Small intestine (tissue), 7 donors: ENCODE measurements at regions not wholly inside any gene's neighbourhood (a gene's known extent, or its start where the extent isn't known, plus 50 kb on each side); places are given as distances from the start of the nearest gene placed in this dataset.

Experiments
- DNase-seq, 2 donors: peaks; one replicate each; pipeline versions ENCODE4 v3.0.0 to v3.0.0-alpha.2; 2013
- FAIRE-seq: peaks from 2 replicates; lab custom pipeline; 2012; peaks lifted over from hg19 to GRCh38; lab: Jason Lieb, UNC
- H3K27ac ChIP-seq, 3 donors: one replicate each; pipeline ENCODE4 v1.5.1; 2013; ENCODE audit warnings: low read length in 2 of 3, mild to moderate bottlenecking in 2 of 3, control low read depth in 1 of 3, inconsistent platforms in 1 of 3, low read depth in 1 of 3, moderate library complexity in 1 of 3
- H3K27me3 ChIP-seq, 3 donors: one replicate each; pipeline ENCODE4 v1.6.1; 2013; ENCODE audit warnings: low read length in 3 of 3, inconsistent platforms in 1 of 3; ENCODE audit not compliant: control insufficient read depth in 3 of 3, insufficient read depth in 3 of 3
- H3K36me3 ChIP-seq, 3 donors: one replicate each; pipeline ENCODE4 v1.6.1; 2013; ENCODE audit warnings: low read length in 3 of 3, inconsistent platforms in 1 of 3, low read depth in 1 of 3, mild to moderate bottlenecking in 1 of 3, moderate library complexity in 1 of 3; ENCODE audit not compliant: control insufficient read depth in 3 of 3, insufficient read depth in 2 of 3
- H3K4me1 ChIP-seq, 3 donors: one replicate each; pipeline ENCODE4 v1.6.1; 2013; ENCODE audit warnings: low read length in 2 of 3, inconsistent platforms in 1 of 3, low read depth in 1 of 3, mild to moderate bottlenecking in 1 of 3, moderate library complexity in 1 of 3; ENCODE audit not compliant: control insufficient read depth in 3 of 3, insufficient read depth in 2 of 3
- H3K4me3 ChIP-seq, 3 donors: one replicate each; pipeline ENCODE4 v1.5.1; 2013; ENCODE audit warnings: low read length in 3 of 3, control low read depth in 1 of 3, inconsistent platforms in 1 of 3, low read depth in 1 of 3, mild to moderate bottlenecking in 1 of 3, moderate library complexity in 1 of 3
- H3K9me3 ChIP-seq, 2 donors: one replicate each; pipeline ENCODE4 v1.6.1; 2013; ENCODE audit warnings: low read depth in 1 of 2, low read length in 1 of 2; ENCODE audit not compliant: control insufficient read depth in 2 of 2, insufficient read depth in 1 of 2
- WGBS, 3 donors: extraction: QIAGEN DNeasy Blood & Tissue Kit; methylation state at CpG; one replicate each; pipeline ENCODE4 v1.1.7; 2013; 5-methylcytosine and 5-hydroxymethylcytosine counted together
- donor health status: healthy with polysubstance abuse.
- donor health status: control.
- donor health status: control.
- donor health status: Bipolar disorder and iron deficiency.
- donor health status: healthy.

DNA sequence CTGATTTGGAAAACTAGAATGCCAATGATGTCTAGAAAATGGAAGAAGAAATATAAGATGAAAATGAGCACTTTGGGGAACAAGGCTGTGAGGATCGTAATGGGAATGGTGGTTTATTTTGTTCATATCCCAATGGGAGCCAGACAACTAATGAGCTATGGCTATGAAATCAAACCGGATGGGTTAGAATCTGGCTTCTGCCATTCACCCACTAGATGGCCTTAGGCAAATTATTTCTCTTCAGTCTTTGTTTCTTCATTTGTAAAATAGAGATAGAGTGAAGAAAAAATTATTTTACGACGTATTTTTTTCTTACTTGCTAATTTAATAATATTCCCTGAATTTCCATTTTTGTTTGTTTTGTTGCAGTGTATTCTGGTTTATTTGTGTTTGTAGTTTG is 572.1 kb upstream of the IGFBP3 start:
- Histone ChIP-seq H3K36me3 (no peaks in the 10 kb centered on the region), H3K27me3 (no peaks in the 10 kb centered on the region), H3K4me3 (no peak overlapping the region), H3K4me1 (no peaks in the 10 kb centered on the region), H3K9me3 (no peaks in the 10 kb centered on the region), H3K27ac (no peak overlapping the region)
- 84 to 95% (median 88%) methylated on average over 4 of the region's 4 CpGs for WGBS, 3 donors
- DNase-seq (no peak), FAIRE-seq (no peak)

- DNase-seq (no peak), FAIRE-seq (no peak)
- H3K4me1 ChIP-seq: no peaks in the 10 kb centered on the region
- H3K36me3 ChIP-seq: no peaks in the 10 kb centered on the region
- no peaks in the 10 kb centered on the region for H3K9me3 ChIP-seq
- no peaks in the 10 kb centered on the region for H3K27me3 ChIP-seq
- WGBS, 3 donors: 46 to 78% (median 55%) methylated on average over 1 of the region's 1 CpG
- no peak overlapping the region for H3K4me3 ChIP-seq
- H3K27ac ChIP-seq: no peak overlapping the region
Measured at GRCh38 chr7:46492466-46492865, 571.4 kb upstream of the IGFBP3 start.

DNA sequence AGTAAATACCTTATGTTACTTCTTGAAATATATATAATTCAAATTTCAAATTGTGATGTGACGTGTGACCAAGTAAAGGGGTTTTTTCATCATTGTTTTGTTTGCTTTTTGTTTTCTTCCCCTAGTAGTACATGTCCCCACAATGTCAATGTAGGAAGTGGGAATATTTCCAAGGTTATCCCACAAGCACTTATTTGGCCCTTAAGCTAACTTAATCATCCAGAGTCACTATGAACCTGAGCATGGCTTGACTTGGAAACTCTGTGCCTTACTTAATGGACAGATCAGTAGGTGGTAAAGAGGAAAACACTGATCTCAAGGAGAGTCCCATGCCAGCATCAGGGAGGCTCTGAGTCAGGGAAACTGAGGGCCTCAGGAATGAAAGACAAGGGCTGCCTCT is 569.3 kb upstream of the IGFBP3 start:
- Histone ChIP-seq H3K36me3 (no peaks in the 10 kb centered on the region), H3K27me3 (no peaks in the 10 kb centered on the region), H3K27ac (no peak overlapping the region), H3K9me3 (no peaks in the 10 kb centered on the region), H3K4me3 (no peak overlapping the region), H3K4me1 (no peaks in the 10 kb centered on the region)
- DNase-seq: no peak
- peak; percentile 51 for FAIRE-seq
- WGBS, 3 donors: 94 to 96% (median 95%) methylated on average over 1 of the region's 1 CpG

GRCh38 chr7:46489106-46489505 is 568.0 kb upstream of the IGFBP3 start:
- no peaks in the 10 kb centered on the region for H3K4me1 ChIP-seq
- no peaks in the 10 kb centered on the region for H3K9me3 ChIP-seq
- no peak overlapping the region for H3K4me3 ChIP-seq
- no peaks in the 10 kb centered on the region for H3K36me3 ChIP-seq
- FAIRE-seq (peak; percentile 64), DNase-seq (no peak)
- no peak overlapping the region for H3K27ac ChIP-seq
- H3K27me3 ChIP-seq: no peaks in the 10 kb centered on the region

GRCh38 chr7:46488607-46489006 is 567.5 kb upstream of the IGFBP3 start:
- 35 to 51% (median 35%) methylated on average over 2 of the region's 2 CpGs for WGBS, 3 donors
- Histone ChIP-seq H3K9me3 (no peaks in the 10 kb centered on the region), H3K4me3 (no peak overlapping the region), H3K36me3 (no peaks in the 10 kb centered on the region), H3K4me1 (no peaks in the 10 kb centered on the region), H3K27me3 (no peaks in the 10 kb centered on the region), H3K27ac (no peak overlapping the region)
- FAIRE-seq: no peak
- no peak for DNase-seq

DNA sequence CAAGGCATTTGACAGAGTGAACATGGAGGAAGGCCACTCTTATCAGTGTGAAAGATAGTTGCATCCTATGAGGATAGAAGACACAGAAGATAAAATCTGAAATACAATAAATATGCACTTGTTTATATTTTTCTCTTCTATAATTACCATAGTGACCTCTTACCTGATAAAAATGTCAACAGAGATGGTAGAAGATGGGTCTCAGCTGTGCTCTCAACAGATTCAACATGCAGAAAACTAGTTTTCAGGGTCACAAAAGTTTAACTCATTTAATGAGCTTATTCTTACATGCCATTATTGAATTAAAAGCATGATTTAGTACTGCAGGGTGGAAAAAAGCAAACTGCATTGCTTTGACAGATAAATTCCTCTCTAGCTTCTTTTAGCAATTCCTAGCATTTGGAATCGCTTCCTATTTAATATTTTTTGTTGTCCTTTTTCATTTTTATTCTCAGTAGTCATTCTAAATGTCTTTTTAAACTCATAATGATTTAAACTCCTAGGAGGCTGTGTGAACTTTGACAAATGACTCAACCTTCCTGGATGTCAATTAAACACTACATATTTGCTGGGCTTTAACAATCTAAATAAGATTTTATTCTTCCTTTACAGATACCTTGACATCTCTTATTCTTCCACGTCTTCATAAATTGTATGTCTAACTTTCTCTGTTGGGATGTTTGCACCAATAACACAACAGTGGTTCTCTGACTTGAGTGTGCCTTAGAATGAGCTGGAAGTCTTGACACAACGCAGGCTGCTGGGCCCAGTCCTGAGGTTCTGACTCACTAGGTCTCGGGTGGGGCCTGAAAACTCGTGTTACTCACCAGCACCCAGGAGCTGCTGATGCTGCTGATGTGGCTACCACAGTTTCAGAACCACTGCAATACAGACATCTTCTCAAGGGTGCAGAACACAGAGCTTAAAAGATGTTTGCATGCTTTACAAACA is 565.5 kb upstream of the IGFBP3 start:
- H3K27ac ChIP-seq: no peak overlapping the region
- no peaks in the 10 kb centered on the region for H3K9me3 ChIP-seq
- H3K4me1 ChIP-seq: no peaks in the 10 kb centered on the region
- FAIRE-seq (no peak), DNase-seq (peak in 1 of 2 donors; percentile 42)
- no peaks in the 10 kb centered on the region for H3K36me3 ChIP-seq
- WGBS, 3 donors: 46 to 57% (median 54%) methylated on average over 5 of the region's 5 CpGs
- no peak overlapping the region for H3K4me3 ChIP-seq
- H3K27me3 ChIP-seq: no peaks in the 10 kb centered on the region

GRCh38 chr7:46485481-46486065 is 564.5 kb upstream of the IGFBP3 start:
- Histone ChIP-seq H3K27me3 (no peaks in the 10 kb centered on the region), H3K9me3 (no peaks in the 10 kb centered on the region), H3K36me3 (no peaks in the 10 kb centered on the region), H3K27ac (no peak overlapping the region), H3K4me3 (no peak overlapping the region), H3K4me1 (no peaks in the 10 kb centered on the region)
- WGBS, 3 donors: 60 to 76% (median 60%) methylated on average over 3 of the region's 3 CpGs
- no peak for FAIRE-seq
- DNase-seq: no peak

DNA sequence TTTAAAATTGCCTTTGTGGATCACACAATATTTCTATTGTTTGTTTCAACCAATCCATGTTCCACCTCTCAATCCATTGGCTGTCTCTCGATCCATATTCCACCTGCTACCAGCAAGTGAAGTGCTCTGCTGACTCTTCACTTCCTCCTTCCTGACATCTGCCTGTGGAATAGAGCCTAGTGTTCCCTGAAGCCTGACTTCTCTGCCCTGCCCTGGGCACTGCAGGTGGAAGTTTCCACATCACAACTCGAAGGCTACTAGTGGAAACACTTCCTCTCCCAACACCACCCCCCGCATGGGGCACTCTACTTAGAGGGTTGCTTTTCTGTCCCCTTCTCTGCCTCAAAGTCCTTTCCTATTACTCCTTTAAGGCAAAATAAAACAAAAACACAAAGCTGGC is 563.8 kb upstream of the IGFBP3 start:
- WGBS, 3 donors: 66 to 80% (median 72%) methylated on average over 3 of the region's 3 CpGs
- no peaks in the 10 kb centered on the region for H3K36me3 ChIP-seq
- DNase-seq: no peak
- no peak overlapping the region for H3K27ac ChIP-seq
- H3K4me1 ChIP-seq: no peaks in the 10 kb centered on the region
- no peak for FAIRE-seq
- H3K9me3 ChIP-seq: no peaks in the 10 kb centered on the region
- no peaks in the 10 kb centered on the region for H3K27me3 ChIP-seq
- H3K4me3 ChIP-seq: no peak overlapping the region
